WTC11 (cell line): ENCODE measurements at regions not wholly inside any gene's neighbourhood (a gene's known extent, or its start where the extent isn't known, plus 50 kb on each side); places are given as distances from the start of the nearest gene placed in this dataset.

Experiments used
- AFF4 ChIP-seq: sonication (generic); formaldehyde crosslinking; IDR thresholded peaks from 2 replicates; pipeline ENCODE4 v1.8.1; 2023; ENCODE audit warnings: mild to moderate bottlenecking, missing genetic modification reagents, borderline replicate concordance
- SP1 ChIP-seq: sonication (generic); formaldehyde crosslinking; conservative IDR thresholded peaks from 2 replicates; pipeline ENCODE4 v1.8.1; 2022; ENCODE audit warnings: missing genetic modification reagents
- TF ChIP-seq, protein P1 (sequence below): sonication (generic); formaldehyde crosslinking; IDR thresholded peaks from 2 replicates; pipeline ENCODE4 v1.8.1; 2022; ENCODE audit warnings: missing genetic modification reagents, borderline replicate concordance

DNA sequence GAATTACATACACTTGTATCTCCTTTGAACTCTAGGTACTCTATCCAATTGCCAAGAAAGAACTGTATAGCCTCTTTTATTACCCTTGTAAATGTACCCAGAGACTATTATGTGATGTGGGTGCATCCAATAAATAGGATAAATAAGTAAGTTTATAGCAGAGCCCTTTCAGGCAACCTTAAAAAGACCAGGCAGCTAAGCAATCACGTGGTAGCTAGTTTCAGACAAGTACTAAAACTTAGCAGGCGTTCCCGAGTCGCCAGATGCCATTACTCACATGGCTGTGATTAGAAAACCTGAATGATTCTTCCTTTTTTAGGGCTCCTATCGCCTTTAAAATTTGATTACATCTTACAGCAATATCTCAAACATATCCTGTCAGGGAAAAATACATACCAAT is 1303.0 kb downstream of the EFNB2 start:
- TF ChIP-seq SP1 (CRISPR knock-in tag) (no peak), AFF4 (CRISPR knock-in tag) (no peak)
- TF ChIP-seq, protein P1, sequence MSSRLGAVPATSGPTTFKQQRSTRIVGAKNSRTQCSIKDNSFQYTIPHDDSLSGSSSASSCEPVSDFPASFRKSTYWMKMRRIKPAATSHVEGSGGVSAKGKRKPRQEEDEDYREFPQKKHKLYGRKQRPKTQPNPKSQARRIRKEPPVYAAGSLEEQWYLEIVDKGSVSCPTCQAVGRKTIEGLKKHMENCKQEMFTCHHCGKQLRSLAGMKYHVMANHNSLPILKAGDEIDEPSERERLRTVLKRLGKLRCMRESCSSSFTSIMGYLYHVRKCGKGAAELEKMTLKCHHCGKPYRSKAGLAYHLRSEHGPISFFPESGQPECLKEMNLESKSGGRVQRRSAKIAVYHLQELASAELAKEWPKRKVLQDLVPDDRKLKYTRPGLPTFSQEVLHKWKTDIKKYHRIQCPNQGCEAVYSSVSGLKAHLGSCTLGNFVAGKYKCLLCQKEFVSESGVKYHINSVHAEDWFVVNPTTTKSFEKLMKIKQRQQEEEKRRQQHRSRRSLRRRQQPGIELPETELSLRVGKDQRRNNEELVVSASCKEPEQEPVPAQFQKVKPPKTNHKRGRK: no peak
